ENCODE measurements at regions not wholly inside any gene's neighbourhood (a gene's known extent, or its start where the extent isn't known, plus 50 kb on each side); places are given as distances from the start of the nearest gene placed in this dataset.

GRCh38 chr1:65077369-65077768 lies 70.6 kb upstream of the AK4 start:
- TF ChIP-seq, protein P1, sequence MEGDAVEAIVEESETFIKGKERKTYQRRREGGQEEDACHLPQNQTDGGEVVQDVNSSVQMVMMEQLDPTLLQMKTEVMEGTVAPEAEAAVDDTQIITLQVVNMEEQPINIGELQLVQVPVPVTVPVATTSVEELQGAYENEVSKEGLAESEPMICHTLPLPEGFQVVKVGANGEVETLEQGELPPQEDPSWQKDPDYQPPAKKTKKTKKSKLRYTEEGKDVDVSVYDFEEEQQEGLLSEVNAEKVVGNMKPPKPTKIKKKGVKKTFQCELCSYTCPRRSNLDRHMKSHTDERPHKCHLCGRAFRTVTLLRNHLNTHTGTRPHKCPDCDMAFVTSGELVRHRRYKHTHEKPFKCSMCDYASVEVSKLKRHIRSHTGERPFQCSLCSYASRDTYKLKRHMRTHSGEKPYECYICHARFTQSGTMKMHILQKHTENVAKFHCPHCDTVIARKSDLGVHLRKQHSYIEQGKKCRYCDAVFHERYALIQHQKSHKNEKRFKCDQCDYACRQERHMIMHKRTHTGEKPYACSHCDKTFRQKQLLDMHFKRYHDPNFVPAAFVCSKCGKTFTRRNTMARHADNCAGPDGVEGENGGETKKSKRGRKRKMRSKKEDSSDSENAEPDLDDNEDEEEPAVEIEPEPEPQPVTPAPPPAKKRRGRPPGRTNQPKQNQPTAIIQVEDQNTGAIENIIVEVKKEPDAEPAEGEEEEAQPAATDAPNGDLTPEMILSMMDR (IDR thresholded peaks at IDR 0.05), result no peak
- TF ChIP-seq EZH2 (IDR thresholded peaks at IDR 0.05), result no peak
- TF ChIP-seq EZH2phosphoT487 (IDR thresholded peaks at IDR 0.05), result no peak

All from neural progenitor cell (in vitro differentiated cells).